ENCODE measurements at regions not wholly inside any gene's neighbourhood (a gene's known extent, or its start where the extent isn't known, plus 50 kb on each side); places are given as distances from the start of the nearest gene placed in this dataset.

- no peak for DNase-seq (ENCODE audit: low spot score)
Measured at GRCh38 chr6:163952005-163952404, 537.5 kb downstream of the QKI start.

- no peak for DNase-seq (ENCODE audit: low spot score)
Measured at GRCh38 chr6:163951326-163951725, 536.8 kb downstream of the QKI start.

- no peak for DNase-seq (ENCODE audit: low spot score)
Measured at GRCh38 chr6:163950159-163950558, 535.6 kb downstream of the QKI start.

DNA sequence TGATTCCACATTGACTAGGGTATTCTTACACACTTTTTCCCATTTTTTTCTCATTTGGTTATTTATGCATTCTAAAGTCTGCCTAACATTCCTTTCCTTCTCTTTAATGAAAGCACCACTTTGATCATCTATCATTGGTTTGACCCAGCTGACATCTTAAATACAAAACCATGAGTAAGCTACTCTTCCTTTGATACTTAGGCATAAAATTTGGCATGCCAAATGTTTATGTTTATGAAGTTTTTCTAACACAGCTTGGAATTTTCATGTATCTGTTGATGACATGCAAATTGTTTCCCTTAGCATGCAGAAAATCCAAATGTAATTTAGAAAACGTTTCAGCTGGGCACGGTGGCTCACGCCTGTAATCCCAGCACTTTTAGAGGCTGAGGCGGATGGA lies 534.9 kb downstream of the QKI start:
- no peak for DNase-seq (ENCODE audit: low spot score)

DNA sequence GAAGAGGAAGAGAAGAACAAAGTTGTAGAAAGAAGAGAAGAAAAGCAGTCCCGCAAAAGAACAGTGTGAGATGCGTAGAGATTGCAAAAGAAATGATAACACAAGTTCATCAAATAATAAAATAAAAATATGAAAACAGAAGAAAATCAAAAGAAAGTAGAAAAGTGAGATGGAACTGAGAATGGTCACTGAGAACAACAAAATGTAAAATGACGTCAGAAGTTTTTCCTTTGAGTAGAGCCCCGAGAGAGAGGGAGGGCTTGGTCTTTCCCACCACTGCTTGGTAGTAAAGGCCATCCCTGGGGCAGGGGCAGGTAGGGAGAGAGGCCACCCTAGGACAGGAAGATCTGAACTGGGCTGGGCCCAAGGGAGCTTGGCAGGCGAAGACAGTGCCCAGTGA lies 533.7 kb downstream of the QKI start:
- no peak for DNase-seq (ENCODE audit: low spot score)

DNA sequence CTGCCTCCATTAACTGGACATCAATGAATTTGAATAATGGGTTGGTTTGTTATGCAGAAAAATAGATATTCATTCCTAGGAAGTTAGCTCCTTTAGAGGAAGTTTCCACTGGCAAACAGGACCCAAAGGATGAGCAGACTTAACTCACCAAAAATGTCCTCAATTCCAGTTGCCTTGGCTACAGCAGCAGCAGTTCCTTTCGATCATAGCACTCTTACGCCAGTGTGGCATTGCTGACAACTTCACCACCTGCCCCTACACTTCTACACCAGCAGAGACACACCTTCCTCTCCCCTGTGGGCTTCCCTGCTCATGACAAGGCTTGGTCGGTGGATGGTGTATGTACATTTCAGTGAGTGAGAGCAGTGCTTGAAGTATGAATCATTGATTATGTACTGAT lies 532.8 kb downstream of the QKI start:
- no peak for DNase-seq (ENCODE audit: low spot score)

- DNase-seq (ENCODE audit: low spot score): no peak
Measured at GRCh38 chr6:163946437-163946836, 531.9 kb downstream of the QKI start.

DNA sequence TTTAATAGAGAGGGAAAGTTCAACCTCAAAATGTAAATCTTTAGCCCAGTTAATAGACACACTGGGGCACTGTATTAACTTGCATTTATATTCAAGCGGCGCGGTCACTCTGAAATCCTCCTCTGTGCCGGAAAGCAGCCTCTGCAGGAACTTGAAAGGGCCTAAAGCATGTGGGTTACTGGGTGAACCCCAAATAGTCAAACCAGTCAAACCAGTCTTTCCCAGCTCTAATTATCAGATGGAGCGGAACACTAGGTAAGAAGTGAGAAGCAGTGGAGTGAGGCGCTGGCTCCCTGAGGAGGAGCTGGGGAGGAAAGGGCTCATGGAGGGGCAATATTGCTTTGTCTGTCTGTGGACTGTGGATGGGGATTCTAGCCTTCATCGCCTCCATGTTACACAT lies 531.3 kb downstream of the QKI start:
- DNase-seq (ENCODE audit: low spot score): no peak

DNA sequence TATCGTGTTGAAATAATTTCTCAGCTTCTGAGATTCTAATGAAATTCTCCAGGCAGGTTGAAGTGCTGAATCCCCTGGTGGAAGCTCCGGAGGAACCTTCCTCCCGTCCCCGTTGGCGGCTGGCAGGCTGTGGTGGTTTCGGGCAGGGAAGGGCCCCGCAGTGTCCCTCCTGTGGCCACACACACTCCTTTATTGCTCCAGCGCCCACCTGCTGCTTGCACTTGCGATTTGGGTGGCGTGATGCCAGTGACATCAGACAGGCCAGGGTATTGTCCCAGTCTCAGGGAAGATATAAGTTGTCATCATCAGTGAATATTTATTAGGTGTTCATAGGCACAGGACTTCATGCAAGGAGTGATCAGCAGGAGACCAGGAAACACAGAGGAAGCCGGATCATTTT lies 530.4 kb downstream of the QKI start:
- no peak for DNase-seq (ENCODE audit: low spot score)

- no peak for DNase-seq (ENCODE audit: low spot score)
Measured at GRCh38 chr6:163943607-163944385, 529.3 kb downstream of the QKI start.

- DNase-seq (ENCODE audit: low spot score): no peak
Measured at GRCh38 chr6:163942790-163943189, 528.3 kb downstream of the QKI start.

GRCh38 chr6:163941624-163941976 lies 527.1 kb downstream of the QKI start:
- no peak for DNase-seq (ENCODE audit: low spot score)

GRCh38 chr6:163940705-163941623 lies 526.4 kb downstream of the QKI start:
- DNase-seq (ENCODE audit: low spot score): no peak

- DNase-seq (ENCODE audit: low spot score): no peak
Measured at GRCh38 chr6:163937071-163937470, 522.6 kb downstream of the QKI start.

DNA sequence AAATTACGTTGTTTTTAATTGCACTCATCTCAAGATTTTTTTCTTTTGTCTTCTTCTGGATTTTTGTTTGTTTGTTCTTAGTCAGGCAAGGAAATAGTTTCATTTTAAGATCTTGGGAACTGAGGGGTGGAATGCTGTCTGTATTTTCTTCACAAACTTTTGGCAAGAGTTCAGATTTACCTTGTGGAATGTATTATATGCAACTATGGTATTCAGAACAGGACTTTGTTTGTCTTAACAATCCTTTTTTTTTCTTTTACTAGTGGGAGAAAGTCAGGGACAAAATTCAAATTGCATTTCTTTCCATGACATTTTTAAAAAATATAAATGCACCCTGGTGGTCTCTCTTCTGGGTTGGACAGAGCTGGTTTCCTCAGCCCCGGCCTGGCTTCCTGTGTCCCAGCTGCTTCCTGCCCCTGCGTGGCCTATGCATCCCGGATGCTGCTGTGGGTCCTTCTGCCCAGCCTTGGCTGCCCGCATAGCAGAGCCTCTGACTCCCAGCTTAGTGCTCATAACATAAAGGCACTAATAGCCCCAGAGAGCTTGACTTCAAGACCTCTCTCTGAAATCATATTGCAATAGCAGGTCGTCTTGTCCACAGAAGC lies 520.7 kb downstream of the QKI start:
- DNase-seq (ENCODE audit: low spot score): no peak

- DNase-seq (ENCODE audit: low spot score): no peak
Measured at GRCh38 chr6:163930012-163930411, 515.5 kb downstream of the QKI start.

- DNase-seq (ENCODE audit: low spot score): no peak
Measured at GRCh38 chr6:163929538-163929937, 515.0 kb downstream of the QKI start.

GRCh38 chr6:163926642-163927041 lies 512.1 kb downstream of the QKI start:
- no peak for DNase-seq (ENCODE audit: low spot score)

DNA sequence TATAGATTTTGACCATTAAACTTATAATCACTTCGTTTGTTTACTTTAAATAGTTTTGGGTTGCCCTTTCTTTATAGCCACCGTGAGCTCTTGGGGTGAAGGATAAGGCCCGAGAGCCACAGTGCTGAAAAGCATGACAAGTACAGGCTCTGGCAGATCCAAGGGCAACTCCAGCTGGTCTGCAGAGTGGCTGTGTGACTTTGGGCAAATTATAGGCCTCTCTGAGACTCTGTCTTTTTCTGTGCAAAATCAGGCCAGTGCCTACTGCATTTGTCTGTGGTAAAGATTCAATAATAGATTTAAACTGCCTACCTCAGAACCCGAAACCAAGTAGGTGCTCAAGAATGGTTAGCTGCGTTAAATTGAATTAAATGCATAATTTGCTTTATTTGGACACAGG lies 511.3 kb downstream of the QKI start:
- DNase-seq (ENCODE audit: low spot score): no peak

DNA sequence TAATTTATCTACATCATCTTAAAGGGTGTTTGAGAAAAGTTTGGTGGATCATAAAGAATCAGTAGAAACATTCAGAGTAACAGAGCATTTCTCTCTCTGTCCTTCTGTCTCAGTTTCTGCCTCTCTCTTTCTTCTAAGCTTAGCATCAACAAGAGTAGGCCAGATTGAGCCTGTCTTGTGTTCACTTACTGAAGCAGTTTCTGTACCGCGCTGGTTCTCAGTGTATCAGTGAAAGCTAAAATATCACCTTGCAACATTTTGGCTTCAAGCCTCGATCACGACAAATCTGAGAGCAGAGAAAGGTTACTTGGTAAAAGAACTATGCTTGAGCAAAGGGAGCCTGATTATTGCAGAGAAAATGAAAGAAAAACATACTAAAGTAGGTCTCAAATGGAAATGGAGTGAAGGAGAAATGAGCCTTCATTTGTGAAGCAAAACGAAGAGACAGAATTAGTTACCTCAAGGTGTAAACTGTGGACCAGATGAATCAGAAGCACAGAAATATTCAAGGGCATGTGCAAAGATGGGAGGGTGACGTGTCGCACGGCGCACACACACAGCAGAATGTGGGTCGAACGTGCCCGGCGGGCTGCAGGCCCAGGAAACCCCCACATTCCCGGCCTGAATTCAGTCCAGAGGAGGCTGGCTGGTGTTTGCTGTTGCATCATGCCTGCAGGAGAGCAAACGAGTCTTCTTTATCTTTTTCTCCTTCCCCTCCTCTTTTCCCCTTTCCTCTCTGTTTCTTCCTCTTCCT lies 509.3 kb downstream of the QKI start:
- DNase-seq (ENCODE audit: low spot score): no peak

- DNase-seq (ENCODE audit: low spot score): no peak
Measured at GRCh38 chr6:163922562-163922961, 508.0 kb downstream of the QKI start.

DNA sequence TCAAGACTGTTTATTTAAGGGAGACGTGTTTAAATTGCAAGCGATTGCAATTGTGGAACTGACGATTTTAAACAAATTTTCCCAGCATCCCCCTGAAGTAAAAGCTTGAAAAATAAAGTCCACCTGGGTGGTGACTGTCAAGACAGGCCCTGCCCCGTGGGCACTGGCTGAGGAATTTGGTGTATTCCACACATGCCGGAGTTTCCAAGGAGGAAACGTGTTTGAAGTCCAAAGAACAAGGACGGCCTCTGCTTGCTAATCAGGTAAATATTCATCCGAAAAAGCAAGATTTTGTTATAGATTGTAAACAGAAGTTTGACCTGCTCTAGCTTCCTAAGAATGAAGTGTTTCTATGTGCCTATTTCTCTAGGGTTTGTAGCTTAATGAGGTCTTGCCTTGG lies 505.1 kb downstream of the QKI start:
- no peak for DNase-seq (ENCODE audit: low spot score)
